ENCODE measurements at regions not wholly inside any gene's neighbourhood (a gene's known extent, or its start where the extent isn't known, plus 50 kb on each side); places are given as distances from the start of the nearest gene placed in this dataset.

- Histone ChIP-seq H3K36me3 (replicated peaks in 1 of 2; ENCODE audit: control insufficient read depth in 1 of 2, insufficient read depth in 2 of 2, low read length in 2 of 2) (no peaks in the 10 kb centered on the region), H3K9ac (ENCODE audit: insufficient read depth, low read length, poor library complexity, severe bottlenecking) (no peak overlapping the region), H3K27ac (ENCODE audit: low read depth in 1 of 2, low read length in 2 of 2) (no peak overlapping the region), H3K4me1 (ENCODE audit: control insufficient read depth in 1 of 2, insufficient read depth in 2 of 2, low read length in 2 of 2) (no peaks in the 10 kb centered on the region), H3K27me3 (ENCODE audit: control insufficient read depth in 2 of 2, insufficient read depth in 2 of 2, low read length in 2 of 2) (no peaks in the 10 kb centered on the region), H3K9me3 (replicated peaks in 1 of 2; ENCODE audit: control insufficient read depth in 1 of 2, insufficient read depth in 1 of 2, low read length in 2 of 2) (no peaks in the 10 kb centered on the region), H2AFZ (ENCODE audit: insufficient read depth, low read depth, low read length, poor library complexity, severe bottlenecking) (no peak overlapping the region), H3K4me3 (replicated peaks in 1 of 3; ENCODE audit: low read depth in 2 of 3, low read length in 3 of 3) (no peak overlapping the region), H3K4me2 (replicated peaks; ENCODE audit: extremely low read depth, low read length, poor library complexity, severe bottlenecking) (no peak overlapping the region), H3K79me2 (ENCODE audit: insufficient read depth, low read length) (no peaks in the 10 kb centered on the region), H4K20me1 (ENCODE audit: insufficient read depth, low read length) (no peaks in the 10 kb centered on the region)
- intact Hi-C loops (cut with micrococcal nuclease), result no loop called here
- H3K9me3 Mint-ChIP-seq, result peaks cover 0 to 3% (median 0%) of the 10 kb centered on the region in 7 donors
- no peak for DNase-seq
- no peak overlapping the region for H3K4me3 Mint-ChIP-seq
- H3K4me1 Mint-ChIP-seq, result no peaks in the 10 kb centered on the region
- TF ChIP-seq CTCF (IDR thresholded peaks at IDR 0.05), result no peak
- H3K36me3 Mint-ChIP-seq, result no peaks in the 10 kb centered on the region
- no CpG with 5 or more reads among the region's 1 CpG for WGBS (ENCODE audit: insufficient coverage)
- H3K27me3 Mint-ChIP-seq (ENCODE audit: low read depth in 3 of 3), result no peaks in the 10 kb centered on the region
- H3K27ac Mint-ChIP-seq, result no peak overlapping the region
These were observed 549.9 kb downstream of the ANXA1 start for GRCh38 chr9:73701415-73702057.

- H3K27me3 ChIP-seq (ENCODE audit: control insufficient read depth in 2 of 2, insufficient read depth in 2 of 2, low read length in 2 of 2), result no peaks in the 10 kb centered on the region
- no peaks in the 10 kb centered on the region for H3K79me2 ChIP-seq (ENCODE audit: insufficient read depth, low read length)
- no peaks in the 10 kb centered on the region for H3K9me3 ChIP-seq (replicated peaks in 1 of 2; ENCODE audit: control insufficient read depth in 1 of 2, insufficient read depth in 1 of 2, low read length in 2 of 2)
- no CpG with 5 or more reads among the region's 1 CpG for WGBS (ENCODE audit: insufficient coverage)
- no peak for DNase-seq
- H3K4me1 ChIP-seq (ENCODE audit: control insufficient read depth in 1 of 2, insufficient read depth in 2 of 2, low read length in 2 of 2), result no peaks in the 10 kb centered on the region
- H3K9ac ChIP-seq (ENCODE audit: insufficient read depth, low read length, poor library complexity, severe bottlenecking), result no peak overlapping the region
- no peak overlapping the region for H3K4me2 ChIP-seq (replicated peaks; ENCODE audit: extremely low read depth, low read length, poor library complexity, severe bottlenecking)
- no peak overlapping the region for H3K4me3 ChIP-seq (replicated peaks in 1 of 3; ENCODE audit: low read depth in 2 of 3, low read length in 3 of 3)
- Mint-ChIP-seq H3K4me3 (no peak overlapping the region), H3K4me1 (no peaks in the 10 kb centered on the region), H3K9me3 (peaks cover 0 to 5% (median 0%) of the 10 kb centered on the region in 7 donors), H3K27ac (no peak overlapping the region), H3K36me3 (no peaks in the 10 kb centered on the region), H3K27me3 (ENCODE audit: low read depth in 3 of 3) (no peaks in the 10 kb centered on the region)
- H2AFZ ChIP-seq (ENCODE audit: insufficient read depth, low read depth, low read length, poor library complexity, severe bottlenecking), result no peak overlapping the region
- H3K36me3 ChIP-seq (replicated peaks in 1 of 2; ENCODE audit: control insufficient read depth in 1 of 2, insufficient read depth in 2 of 2, low read length in 2 of 2), result no peaks in the 10 kb centered on the region
- intact Hi-C loops (cut with micrococcal nuclease), result no loop called here
- TF ChIP-seq CTCF (IDR thresholded peaks at IDR 0.05), result no peak
- no peak overlapping the region for H3K27ac ChIP-seq (ENCODE audit: low read depth in 1 of 2, low read length in 2 of 2)
- no peaks in the 10 kb centered on the region for H4K20me1 ChIP-seq (ENCODE audit: insufficient read depth, low read length)
These were observed 562.6 kb downstream of the ANXA1 start for GRCh38 chr9:73714294-73714693.

All from CD14-positive monocyte (primary cell).